GM20000 (cell line): ENCODE measurements at regions not wholly inside any gene's neighbourhood (a gene's known extent, or its start where the extent isn't known, plus 50 kb on each side); places are given as distances from the start of the nearest gene placed in this dataset.
"Not testable (repeated sequence)": the region's sequence is repeated elsewhere in the genome, so short reads cannot be mapped to it uniquely, and the experiment has no call there.

ENCODE experiments used
- DNase-seq: peaks from one replicate; pipeline ENCODE4 v3.0.0; 2012; ENCODE audit warnings: low spot score
- TF ChIP-seq, protein P1 (sequence below): IDR thresholded peaks from 2 replicates; pipeline ENCODE4 v1.5.1; 2012; ENCODE audit warnings: mild to moderate bottlenecking, control low read depth; ENCODE audit errors: extremely low read depth, missing control alignments

GRCh38 chr18:51346404-51346803 is 148.9 kb upstream of the MEX3C start:
- TF ChIP-seq, protein P1, sequence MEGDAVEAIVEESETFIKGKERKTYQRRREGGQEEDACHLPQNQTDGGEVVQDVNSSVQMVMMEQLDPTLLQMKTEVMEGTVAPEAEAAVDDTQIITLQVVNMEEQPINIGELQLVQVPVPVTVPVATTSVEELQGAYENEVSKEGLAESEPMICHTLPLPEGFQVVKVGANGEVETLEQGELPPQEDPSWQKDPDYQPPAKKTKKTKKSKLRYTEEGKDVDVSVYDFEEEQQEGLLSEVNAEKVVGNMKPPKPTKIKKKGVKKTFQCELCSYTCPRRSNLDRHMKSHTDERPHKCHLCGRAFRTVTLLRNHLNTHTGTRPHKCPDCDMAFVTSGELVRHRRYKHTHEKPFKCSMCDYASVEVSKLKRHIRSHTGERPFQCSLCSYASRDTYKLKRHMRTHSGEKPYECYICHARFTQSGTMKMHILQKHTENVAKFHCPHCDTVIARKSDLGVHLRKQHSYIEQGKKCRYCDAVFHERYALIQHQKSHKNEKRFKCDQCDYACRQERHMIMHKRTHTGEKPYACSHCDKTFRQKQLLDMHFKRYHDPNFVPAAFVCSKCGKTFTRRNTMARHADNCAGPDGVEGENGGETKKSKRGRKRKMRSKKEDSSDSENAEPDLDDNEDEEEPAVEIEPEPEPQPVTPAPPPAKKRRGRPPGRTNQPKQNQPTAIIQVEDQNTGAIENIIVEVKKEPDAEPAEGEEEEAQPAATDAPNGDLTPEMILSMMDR, result no peak
- DNase-seq, result no peak

GRCh38 chr18:51350081-51350480 is 152.6 kb upstream of the MEX3C start:
- TF ChIP-seq, protein P1, result no peak
- no peak for DNase-seq

- TF ChIP-seq, protein P1, result no peak
- no peak for DNase-seq
Observed at GRCh38 chr18:51355841-51356240, 158.4 kb upstream of the MEX3C start.

- DNase-seq, result not testable (repeated sequence)
Observed at GRCh38 chr18:51360301-51360700, 162.8 kb upstream of the MEX3C start.

DNA sequence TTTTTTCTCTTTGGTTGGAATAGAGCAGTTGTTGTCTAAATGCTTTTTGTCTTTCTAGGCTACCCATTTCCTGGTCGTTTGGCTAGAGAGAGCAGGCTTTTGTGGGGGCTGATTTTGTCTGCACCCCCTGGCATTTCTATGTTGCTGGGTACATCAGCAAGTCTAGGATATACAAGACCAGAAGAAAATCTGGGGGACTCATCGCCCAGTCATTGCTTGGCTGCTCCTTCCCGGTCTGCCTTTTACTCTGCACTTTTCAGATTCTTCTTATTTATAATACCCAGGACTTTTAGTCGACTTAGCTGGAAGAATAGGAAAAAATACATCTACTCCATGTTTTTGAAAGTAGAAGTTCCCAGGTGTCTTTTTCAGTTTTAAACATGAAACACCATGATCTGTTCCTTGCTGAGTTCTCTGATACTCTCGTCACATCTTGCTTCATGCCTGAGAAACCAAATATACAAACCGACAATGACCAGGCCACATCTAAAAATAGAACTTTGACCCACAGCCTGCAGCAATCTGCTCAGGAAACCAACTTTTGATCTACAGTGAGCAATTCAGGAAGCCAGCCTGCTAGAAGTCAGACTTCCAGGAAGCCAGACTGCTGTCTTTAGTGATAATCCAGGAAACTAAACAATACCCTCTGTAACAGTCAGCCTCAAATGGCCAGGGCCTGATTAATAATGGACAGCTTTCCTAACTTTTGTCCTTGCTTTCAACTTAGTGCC is 163.8 kb upstream of the MEX3C start:
- peak; percentile 30 for DNase-seq

GRCh38 chr18:51363384-51363783 is 165.9 kb upstream of the MEX3C start:
- DNase-seq, result no peak
- TF ChIP-seq, protein P1, result no peak

More for the DNA sequence above, 163.8 kb upstream of the MEX3C start:
- TF ChIP-seq, protein P1, result no peak

DNA sequence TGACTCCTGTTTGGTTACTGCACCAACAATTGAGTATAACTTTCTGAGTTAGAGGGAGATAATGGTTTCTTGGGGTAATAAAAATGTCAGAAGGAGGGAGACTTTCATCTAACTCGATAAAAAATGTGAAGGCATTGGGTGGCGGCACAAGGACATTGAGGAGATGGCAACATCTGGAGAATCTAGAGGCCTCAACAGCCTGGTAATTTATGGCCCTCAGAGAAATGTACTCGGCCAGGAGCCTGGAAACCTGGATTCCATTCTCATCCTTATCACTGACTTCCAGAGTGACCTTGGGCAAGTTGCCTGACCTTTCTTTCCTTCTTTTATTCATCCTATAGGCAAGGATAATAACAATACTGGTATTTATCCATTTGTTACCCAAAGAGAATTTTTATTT is 173.5 kb upstream of the MEX3C start:
- TF ChIP-seq, protein P1, result no peak
- no peak for DNase-seq

GRCh38 chr18:51371929-51372328 is 174.4 kb upstream of the MEX3C start:
- no peak for DNase-seq
- TF ChIP-seq, protein P1, result no peak
